ENCODE measurements at regions not wholly inside any gene's neighbourhood (a gene's known extent, or its start where the extent isn't known, plus 50 kb on each side); places are given as distances from the start of the nearest gene placed in this dataset.
A peak's percentile ranks its signal among the peaks of the same experiment; 100 is the strongest.

DNA sequence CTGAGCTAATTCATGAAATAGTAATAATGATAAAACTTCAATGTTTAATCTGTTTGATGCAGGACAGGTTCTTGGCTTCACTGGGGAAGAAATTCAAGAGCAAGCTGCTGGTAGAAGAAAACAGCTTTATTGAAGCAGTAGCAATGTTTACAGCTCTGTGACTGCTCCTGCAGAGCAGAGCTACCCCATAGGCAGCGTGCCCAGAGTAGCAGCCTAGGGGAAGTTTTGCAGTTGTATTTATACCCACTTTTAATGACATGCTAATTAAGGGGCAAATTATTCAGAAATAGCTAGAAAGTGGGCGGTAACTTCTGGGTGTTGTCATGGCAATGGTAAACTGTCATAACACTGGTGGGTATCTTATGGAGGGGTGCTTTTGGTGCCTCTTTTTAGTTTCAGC, 518.0 kb downstream of the RFPL4B start:
- no peak overlapping the region for H3K4me3 ChIP-seq
- H3K27me3 ChIP-seq: no peaks in the 10 kb centered on the region
- no peak overlapping the region for H3K27ac ChIP-seq
- H3K4me1 ChIP-seq: no peaks in the 10 kb centered on the region
- no peaks in the 10 kb centered on the region for H3K9me3 ChIP-seq
- no peak for DNase-seq
- no peaks in the 10 kb centered on the region for H3K36me3 ChIP-seq
- TF ChIP-seq POLR2A (IDR thresholded peaks at IDR 0.05): no peak
- TF ChIP-seq, protein P1, sequence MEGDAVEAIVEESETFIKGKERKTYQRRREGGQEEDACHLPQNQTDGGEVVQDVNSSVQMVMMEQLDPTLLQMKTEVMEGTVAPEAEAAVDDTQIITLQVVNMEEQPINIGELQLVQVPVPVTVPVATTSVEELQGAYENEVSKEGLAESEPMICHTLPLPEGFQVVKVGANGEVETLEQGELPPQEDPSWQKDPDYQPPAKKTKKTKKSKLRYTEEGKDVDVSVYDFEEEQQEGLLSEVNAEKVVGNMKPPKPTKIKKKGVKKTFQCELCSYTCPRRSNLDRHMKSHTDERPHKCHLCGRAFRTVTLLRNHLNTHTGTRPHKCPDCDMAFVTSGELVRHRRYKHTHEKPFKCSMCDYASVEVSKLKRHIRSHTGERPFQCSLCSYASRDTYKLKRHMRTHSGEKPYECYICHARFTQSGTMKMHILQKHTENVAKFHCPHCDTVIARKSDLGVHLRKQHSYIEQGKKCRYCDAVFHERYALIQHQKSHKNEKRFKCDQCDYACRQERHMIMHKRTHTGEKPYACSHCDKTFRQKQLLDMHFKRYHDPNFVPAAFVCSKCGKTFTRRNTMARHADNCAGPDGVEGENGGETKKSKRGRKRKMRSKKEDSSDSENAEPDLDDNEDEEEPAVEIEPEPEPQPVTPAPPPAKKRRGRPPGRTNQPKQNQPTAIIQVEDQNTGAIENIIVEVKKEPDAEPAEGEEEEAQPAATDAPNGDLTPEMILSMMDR (IDR thresholded peaks at IDR 0.05): no peak

DNA sequence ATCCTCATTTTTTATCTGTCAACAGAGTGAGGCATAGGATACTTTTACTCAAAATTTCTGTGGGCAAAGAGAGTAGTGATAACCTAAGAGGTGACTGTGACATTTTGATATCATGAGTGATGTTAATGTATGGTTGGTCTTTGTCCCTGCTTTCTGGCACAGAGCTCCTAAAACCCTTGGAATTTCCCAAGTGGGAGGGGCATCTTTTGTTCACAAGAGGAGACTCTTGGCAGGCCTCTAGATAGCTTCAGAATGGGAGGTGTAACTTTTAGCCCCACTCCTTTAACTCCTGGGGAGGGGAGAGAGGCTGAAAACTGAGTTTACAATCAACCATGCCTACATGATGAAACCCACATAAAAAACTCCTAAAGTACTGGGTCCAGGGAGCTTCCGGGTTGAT, 527.8 kb downstream of the RFPL4B start:
- DNase-seq: no peak
- H3K27me3 ChIP-seq: no peaks in the 10 kb centered on the region
- no peak overlapping the region for H3K4me3 ChIP-seq
- H3K36me3 ChIP-seq: no peaks in the 10 kb centered on the region
- no peaks in the 10 kb centered on the region for H3K4me1 ChIP-seq
- TF ChIP-seq POLR2A (IDR thresholded peaks at IDR 0.05): no peak
- TF ChIP-seq, protein P1 (IDR thresholded peaks at IDR 0.05): no peak
- no peak overlapping the region for H3K27ac ChIP-seq
- no peaks in the 10 kb centered on the region for H3K9me3 ChIP-seq

DNA sequence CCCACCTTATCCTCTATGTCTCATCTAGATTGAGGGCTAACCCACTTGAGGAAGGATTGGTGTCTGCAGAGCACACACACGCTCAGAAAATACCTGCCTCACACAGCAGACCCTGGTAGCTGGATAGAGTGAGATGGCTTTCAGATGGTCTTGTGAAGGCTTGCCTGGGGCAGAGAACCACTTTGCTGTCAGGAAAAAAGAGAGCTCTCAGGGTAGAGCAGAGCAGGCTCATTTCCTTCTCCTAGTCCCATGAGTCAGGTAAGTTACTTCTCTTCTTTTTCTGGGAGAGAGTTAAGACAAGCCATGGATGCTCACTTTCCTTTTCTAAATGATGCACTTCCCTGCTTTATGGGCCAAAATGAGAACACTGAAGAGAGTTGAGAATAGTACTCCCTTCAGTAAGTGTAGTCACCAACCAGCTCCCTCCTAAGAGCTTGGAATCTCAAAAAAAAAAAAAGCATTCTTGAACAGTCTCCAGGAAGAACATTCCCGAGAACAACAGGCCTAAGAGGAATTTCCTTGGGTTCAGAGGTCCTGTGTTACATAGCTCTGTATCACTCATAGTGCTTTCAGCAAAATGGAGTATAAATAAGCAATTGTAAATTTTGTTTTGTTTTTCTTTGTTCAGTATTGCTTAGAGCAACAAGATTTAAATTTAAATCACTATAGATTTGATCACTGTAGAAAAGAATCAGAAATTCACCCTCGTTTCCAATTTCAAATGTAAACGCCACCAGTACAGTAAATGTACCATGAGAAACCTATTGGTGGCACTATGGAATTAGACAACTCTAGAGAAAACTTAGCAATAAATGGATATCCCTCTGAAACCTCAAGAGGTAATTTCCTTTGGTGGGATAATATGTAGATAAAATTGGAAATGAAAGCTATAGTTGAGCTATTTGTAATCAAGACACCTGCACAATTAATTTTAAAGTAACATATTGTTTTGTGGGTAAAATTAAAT, 530.3 kb downstream of the RFPL4B start:
- H3K27ac ChIP-seq: no peak overlapping the region
- no peaks in the 10 kb centered on the region for H3K27me3 ChIP-seq
- H3K4me3 ChIP-seq: no peak overlapping the region
- H3K36me3 ChIP-seq: no peaks in the 10 kb centered on the region
- TF ChIP-seq, protein P1 (IDR thresholded peaks at IDR 0.05): peak in 2 of 6 experiments; percentile 28 to 39
- no peak for TF ChIP-seq POLR2A (IDR thresholded peaks at IDR 0.05)
- H3K9me3 ChIP-seq: no peaks in the 10 kb centered on the region
- H3K4me1 ChIP-seq: no peaks in the 10 kb centered on the region
- DNase-seq: no peak

DNA sequence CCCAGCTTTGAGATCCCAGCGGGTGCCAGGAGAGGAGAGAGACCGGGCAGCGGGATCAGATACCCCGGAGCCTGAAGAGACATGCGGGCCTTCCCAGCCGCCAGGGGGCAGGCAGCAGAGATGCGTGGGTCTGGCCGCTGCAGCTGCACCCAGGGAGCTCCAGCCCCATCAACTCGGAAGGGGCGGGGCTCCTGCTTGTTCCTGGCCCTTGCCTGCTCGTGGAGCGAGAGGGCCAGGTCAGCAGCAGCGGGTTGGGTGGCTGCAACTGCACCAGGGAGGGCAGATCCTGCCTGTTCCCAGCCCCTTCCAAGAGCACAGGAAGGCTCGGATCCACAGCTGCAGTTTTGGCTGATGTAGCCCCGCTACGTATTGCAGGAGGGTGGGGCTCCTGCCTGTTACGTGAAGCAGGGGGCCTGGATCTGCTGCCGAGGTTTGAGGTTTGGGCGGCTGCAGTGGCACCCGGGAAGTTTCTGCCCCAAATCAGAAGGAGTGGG, 532.8 kb downstream of the RFPL4B start:
- H3K4me1 ChIP-seq: no peaks in the 10 kb centered on the region
- DNase-seq: peak; percentile 15 to 69 (median 54)
- TF ChIP-seq, protein P1 (IDR thresholded peaks at IDR 0.05): peak in 3 of 6 experiments; percentile 9 to 27 (median 9)
- no peak for TF ChIP-seq POLR2A (IDR thresholded peaks at IDR 0.05)
- H3K27ac ChIP-seq: no peak overlapping the region
- H3K36me3 ChIP-seq: no peaks in the 10 kb centered on the region
- no peaks in the 10 kb centered on the region for H3K27me3 ChIP-seq
- H3K9me3 ChIP-seq: no peaks in the 10 kb centered on the region
- H3K4me3 ChIP-seq: peak overlapping the region in 1 of 4 donors; percentile 17

DNA sequence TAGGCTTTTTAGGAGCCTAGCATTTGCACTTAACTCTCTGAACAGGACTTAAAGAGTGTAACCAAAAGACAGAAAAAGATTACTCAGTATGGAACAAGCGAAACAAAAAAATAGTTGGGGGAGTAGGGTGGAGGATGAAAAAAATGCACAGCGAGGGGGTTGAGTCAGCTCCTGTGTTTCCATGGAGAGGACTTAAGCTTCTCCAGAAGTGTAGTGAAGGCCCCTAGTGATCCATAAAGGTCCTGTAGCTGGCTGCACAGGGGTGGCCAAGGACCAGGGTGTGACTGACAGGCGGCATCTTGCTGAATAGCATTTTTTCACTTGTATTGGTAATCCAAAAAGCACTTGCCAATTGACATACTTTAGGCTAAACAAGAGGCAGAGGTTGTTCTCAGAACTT, 533.9 kb downstream of the RFPL4B start:
- Histone ChIP-seq H3K4me1 (no peaks in the 10 kb centered on the region), H3K27ac (no peak overlapping the region), H3K27me3 (no peaks in the 10 kb centered on the region), H3K9me3 (no peaks in the 10 kb centered on the region), H3K4me3 (no peak overlapping the region), H3K36me3 (no peaks in the 10 kb centered on the region)
- TF ChIP-seq, protein P1 (IDR thresholded peaks at IDR 0.05): no peak
- no peak for DNase-seq
